ENCODE measurements at regions not wholly inside any gene's neighbourhood (a gene's known extent, or its start where the extent isn't known, plus 50 kb on each side); places are given as distances from the start of the nearest gene placed in this dataset.
"Not testable (repeated sequence)": the region's sequence is repeated elsewhere in the genome, so short reads cannot be mapped to it uniquely, and the experiment has no call there.

GRCh38 chr17:68142595-68142994 is 105.2 kb upstream of the AMZ2 start:
- DNase-seq, result no peak

- DNase-seq, result no peak
Measured at GRCh38 chr17:68143425-68143824, 104.4 kb upstream of the AMZ2 start.

- no peak for DNase-seq
Measured at GRCh38 chr17:68145088-68145487, 102.8 kb upstream of the AMZ2 start.

- no peak for DNase-seq
Measured at GRCh38 chr17:68148936-68149335, 98.9 kb upstream of the AMZ2 start.

- DNase-seq, result no peak
Measured at GRCh38 chr17:68152161-68152571, 95.7 kb upstream of the AMZ2 start.

GRCh38 chr17:68155692-68156091 is 92.2 kb upstream of the AMZ2 start:
- no peak for DNase-seq

GRCh38 chr17:68161644-68162428 is 86.0 kb upstream of the AMZ2 start:
- DNase-seq, result no peak

- not testable (repeated sequence) for DNase-seq
Measured at GRCh38 chr17:68168273-68169164, 79.3 kb upstream of the AMZ2 start.

- DNase-seq, result not testable (repeated sequence)
Measured at GRCh38 chr17:68169165-68169821, 78.5 kb upstream of the AMZ2 start.

GRCh38 chr17:68169840-68170239 is 78.0 kb upstream of the AMZ2 start:
- DNase-seq, result no peak

- no peak for DNase-seq
Measured at GRCh38 chr17:68170246-68170645, 77.6 kb upstream of the AMZ2 start.

- DNase-seq, result peak; percentile 18
Measured at GRCh38 chr17:68172461-68172954, 75.3 kb upstream of the AMZ2 start.

GRCh38 chr17:68175416-68175815 is 72.4 kb upstream of the AMZ2 start:
- DNase-seq, result no peak

- no peak for DNase-seq
Measured at GRCh38 chr17:68175905-68176304, 71.9 kb upstream of the AMZ2 start.

GRCh38 chr17:68176718-68177117 is 71.1 kb upstream of the AMZ2 start:
- no peak for DNase-seq

GRCh38 chr17:68178831-68179230 is 69.0 kb upstream of the AMZ2 start:
- no peak for DNase-seq

GRCh38 chr17:68179236-68179925 is 68.5 kb upstream of the AMZ2 start:
- DNase-seq, result no peak

GRCh38 chr17:68179926-68180285 is 67.9 kb upstream of the AMZ2 start:
- no peak for DNase-seq

- DNase-seq, result no peak
Measured at GRCh38 chr17:68182011-68182306, 65.9 kb upstream of the AMZ2 start.

GRCh38 chr17:68182940-68183551 is 64.8 kb upstream of the AMZ2 start:
- no peak for DNase-seq

GRCh38 chr17:68184141-68184571 is 63.7 kb upstream of the AMZ2 start:
- DNase-seq, result no peak

GRCh38 chr17:68184816-68185436 is 62.9 kb upstream of the AMZ2 start:
- no peak for DNase-seq
